ENCODE measurements at regions not wholly inside any gene's neighbourhood (a gene's known extent, or its start where the extent isn't known, plus 50 kb on each side); places are given as distances from the start of the nearest gene placed in this dataset.
"Not testable (repeated sequence)": the region's sequence is repeated elsewhere in the genome, so short reads cannot be mapped to it uniquely, and the experiment has no call there.

DNA sequence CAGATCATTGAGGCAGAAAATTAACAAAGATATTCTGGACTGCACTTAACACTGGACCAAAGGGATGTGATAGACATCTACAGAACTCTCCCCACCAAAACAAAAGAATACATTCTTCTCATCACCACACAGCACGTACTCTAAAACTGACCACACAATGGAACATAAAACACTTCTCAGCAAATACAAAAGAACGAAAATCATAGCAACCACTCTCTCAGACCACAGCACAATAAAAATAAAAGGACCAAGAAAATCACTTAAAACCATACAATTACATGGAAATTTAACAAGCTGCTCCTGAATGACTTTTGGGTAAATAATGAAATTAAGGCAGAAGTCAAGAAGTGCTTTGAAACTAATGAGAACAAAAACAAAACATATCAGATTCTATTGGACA, 254.0 kb upstream of the STXBP6 start:
- DNase-seq = no peak

DNA sequence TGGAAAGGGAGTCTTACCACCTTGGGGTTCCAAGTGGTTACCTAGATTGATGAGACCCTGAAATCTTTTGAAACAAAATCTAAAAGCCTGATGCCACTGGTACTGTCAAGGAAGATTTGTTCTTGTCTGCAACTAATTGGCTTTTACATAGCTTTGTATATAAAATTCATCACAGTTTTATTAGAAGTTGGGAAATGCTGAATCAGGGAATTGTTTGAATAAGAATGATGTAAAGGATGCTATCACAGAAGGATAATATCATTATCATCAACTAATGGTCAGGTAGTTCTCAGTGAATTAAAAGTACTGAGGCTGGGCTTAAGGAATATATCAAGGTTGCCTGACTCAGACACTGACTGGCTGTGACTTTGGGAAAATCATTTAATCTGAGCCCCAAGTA, 248.3 kb upstream of the STXBP6 start:
- no peak for DNase-seq

DNA sequence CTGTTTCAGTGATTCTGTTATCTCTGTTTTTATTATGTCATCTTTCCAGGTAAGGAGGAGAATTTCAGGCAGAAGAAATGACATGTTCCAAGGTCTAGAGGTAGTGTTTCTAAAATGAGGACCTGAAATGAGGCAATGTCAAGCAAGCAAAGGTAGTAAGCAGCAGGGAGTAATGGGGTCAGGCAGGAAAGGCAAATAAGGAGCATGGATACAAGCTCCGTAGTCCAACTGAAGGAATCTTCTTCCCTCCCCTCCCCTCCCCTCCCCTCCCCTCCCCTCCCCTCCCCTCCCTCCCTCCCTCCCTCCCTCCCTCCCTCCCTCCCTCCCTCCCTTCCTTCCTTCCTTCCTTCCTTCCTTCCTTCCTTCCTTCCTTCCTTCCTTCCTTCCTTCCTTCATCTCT, 240.2 kb upstream of the STXBP6 start:
- DNase-seq = not testable (repeated sequence)

DNA sequence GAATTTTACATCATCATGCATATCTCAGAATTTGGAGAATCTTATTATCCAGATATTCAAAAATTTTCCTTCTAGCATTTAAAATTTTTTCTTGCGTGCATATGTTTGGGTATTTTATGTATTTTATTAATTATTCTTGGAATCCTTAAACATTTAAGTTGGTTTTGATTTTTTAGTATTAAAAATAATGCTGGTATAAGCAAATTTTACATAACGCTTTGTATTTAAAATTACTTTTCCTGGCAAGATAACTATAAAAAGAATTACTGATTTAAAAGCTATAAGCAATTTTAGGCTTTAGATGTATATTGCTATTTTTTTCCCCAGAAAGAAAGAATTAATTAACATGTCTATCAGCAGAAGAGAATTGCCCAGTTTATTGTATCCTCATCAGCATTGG, 224.6 kb upstream of the STXBP6 start:
- no peak for DNase-seq

DNA sequence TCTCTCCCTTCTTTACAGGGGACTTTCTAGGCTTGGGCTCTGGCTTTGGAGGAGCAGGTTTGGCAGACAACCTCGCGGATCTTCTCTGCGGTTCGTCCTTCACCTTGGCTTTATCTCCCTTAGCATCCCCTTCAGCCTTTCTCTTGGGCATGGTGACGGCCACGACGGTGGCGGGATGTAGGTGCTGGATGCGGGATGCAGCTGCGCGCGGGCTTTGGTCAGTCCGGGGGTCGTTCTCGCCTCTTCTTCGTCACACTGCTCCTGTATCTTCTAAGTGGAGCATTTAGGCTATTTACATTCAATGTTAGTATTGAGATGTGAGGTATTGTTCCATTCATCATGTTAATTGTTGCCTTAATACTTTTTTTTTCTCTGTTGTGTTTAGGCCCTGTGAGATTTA, 217.2 kb upstream of the STXBP6 start:
- DNase-seq = no peak

DNA sequence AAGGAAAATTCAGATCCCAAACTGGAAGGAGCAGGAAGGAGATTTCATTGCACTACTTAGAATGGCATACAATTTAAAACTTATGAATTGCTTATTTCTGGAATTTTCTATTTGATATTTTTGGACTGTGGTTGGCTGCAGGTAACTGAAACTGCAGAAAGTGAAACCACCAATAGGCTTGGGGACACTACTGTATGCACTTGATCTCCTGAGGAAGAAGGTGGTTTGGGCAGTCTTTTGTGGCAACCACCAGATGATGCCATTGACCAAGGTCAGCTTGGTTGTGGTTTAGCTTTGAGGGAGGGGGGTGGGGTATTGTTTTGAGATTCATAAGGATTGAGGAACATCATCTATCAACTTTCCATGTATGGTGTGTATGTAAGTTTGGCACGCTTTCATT, 209.5 kb upstream of the STXBP6 start:
- DNase-seq = no peak

DNA sequence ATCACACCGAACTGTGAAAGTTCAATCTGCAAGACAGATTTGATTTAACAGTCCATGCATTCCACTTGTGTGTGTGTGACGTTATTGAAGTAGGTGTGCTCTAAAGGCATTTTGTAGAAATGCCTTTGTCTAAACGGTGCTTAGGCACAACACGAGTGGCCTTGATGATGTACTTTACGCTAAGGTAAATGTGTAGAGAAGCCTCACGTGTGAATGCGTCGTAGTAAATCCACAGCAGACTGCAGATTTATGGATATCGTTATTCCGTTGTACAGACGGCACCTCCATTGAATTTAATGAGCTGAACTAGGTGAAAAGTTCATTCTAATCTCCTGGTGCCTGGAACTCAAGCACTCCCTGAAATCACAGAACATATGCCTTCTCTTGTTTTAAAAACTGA, 202.8 kb upstream of the STXBP6 start:
- no peak for DNase-seq

DNA sequence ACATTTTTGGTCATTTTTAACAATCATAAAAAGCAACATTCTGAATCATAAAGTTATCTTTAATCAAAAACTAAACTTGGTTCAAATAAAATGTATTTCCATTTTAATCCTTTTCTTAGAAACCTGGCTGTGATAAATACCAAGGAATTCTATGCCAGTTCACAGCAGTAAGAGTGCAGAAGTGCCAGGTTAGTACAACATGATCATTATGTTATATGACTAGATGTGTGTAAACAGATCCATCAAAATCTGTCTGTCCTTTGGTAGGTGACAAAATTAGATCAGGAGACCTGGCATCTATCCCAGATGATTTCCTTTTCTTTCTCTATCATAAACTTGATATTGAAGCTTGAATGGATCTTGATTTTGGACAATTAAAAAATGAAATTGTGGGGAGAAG, 200.6 kb upstream of the STXBP6 start:
- no peak for DNase-seq

DNA sequence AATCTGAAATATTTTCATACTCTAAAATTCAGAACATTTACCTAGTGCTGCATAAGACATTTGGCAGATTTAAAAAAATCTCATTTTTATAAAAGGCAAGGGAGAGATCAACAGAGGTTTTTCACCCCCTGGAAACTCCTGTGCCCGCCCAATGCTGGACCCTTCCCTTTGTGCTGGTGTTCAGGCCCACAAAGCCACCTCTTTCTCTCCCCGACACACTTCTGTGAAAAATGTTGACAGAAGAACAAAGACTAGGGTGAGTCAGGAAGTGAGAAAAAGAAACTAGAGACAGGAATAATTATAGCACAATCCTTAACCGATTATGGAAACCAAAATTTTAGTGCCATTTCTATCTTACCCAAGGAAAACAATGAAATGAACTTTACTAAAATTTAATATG, 197.7 kb upstream of the STXBP6 start:
- no peak for DNase-seq

DNA sequence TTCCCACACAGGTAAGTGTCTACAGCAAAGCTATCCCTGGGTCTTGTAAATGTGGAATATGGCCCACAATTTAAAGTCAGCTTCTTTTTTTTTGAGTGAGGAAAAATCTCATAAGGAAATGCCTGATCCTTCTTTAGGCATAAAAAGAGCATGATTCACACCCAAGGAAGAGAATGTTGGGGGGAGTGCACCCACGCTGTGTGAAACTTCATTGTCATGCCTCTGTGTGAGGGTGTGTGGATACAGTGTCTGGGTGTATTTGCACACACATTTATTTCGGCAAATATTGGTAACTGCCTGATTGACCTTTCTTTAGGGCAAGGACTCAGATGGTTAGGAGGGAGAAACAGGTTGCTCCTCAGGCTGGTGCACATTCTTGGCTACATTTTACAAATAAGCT, 196.8 kb upstream of the STXBP6 start:
- DNase-seq = no peak

DNA sequence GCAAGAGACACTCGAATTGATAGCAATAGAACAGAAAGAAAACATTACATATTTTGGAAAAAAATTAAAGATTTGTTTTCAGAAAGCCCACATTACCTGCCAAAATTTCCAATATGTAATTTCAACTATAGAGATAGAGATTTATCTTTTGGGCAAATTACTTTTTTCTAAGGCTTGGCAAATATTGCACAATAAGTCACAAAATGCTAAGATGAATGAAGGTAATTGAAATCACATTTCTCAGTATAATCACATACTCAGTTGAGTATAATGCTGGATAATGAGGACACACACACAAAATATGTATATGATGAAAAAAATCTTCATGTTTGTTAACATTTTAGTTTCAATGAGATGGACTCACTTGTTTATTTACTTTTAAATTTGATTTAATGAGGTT, 189.2 kb upstream of the STXBP6 start:
- no peak for DNase-seq

DNA sequence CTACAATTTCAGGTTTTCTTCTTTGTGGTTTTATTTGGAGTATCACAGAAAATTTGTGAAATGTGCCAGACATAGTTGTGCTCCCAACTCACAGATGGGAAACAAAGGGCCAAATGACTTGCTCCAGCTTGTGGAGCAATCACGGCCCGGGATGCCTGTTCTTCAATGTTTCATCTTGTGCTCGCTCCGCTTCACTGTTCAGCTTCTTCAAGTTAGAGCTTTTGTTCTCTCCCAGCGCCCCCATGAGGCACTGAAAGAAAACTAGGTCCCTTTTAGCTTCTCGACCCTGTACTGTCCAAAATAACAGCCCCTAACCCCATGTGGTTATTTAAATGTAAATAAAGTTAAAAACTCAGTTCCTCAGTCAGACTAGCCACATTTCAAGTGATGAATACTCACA, 187.9 kb upstream of the STXBP6 start:
- DNase-seq = no peak

DNA sequence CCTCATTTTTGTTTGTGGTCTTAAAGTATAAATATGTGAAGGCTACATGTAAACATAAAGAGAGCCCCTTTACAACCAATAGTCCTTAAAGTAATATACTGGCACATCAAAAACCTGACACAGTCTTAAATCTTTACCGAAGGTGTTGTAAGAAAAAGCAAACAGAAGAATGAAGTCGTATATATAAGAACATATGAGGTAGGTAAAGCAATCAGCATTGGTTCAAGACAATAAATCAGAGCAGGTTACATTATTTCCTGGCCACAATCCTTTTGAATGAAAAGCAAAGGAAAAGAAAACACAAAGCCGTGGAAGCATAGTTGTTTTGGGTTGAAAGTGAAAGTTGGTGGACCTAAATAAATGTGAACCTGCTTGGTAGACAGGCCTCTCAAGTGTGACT, 183.7 kb upstream of the STXBP6 start:
- DNase-seq = no peak

DNA sequence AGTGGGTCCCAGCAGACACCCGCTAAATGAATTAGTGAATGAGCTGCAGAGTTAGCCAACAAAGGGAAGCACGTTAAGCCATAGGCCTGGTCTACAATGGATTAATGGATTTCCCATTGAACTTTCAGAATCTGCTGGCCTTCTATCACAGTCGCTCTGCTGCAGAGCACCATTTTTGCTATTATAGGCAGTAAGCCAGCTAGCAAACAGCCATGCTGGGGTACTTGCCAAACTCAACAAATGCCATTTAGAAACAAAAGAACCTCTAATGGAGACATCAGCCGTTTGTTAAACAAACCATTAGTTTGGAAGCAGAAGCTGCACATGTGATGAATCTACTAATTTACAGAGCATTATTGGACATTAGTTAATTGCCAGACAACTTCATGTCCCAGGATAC, 181.1 kb upstream of the STXBP6 start:
- peak; percentile 59 to 61 for DNase-seq

DNA sequence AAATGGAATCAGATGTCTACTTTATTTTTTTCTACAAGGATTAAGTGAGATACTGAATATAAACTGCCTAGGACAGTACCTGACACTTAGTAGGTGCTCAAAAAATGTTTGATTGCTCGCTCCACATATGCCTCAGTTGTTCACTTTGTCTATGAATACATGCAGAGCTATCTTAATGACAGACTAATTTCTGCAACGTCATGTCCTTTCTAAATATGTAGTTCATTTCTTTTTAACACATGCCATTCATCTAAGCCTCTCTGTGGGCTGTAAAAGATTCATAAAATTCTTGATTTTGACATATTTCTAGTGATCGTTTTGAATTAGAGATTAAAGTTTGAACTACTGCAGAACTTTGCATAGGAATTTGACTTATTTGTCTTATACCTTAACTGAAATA, 176.3 kb upstream of the STXBP6 start:
- no peak for DNase-seq

DNA sequence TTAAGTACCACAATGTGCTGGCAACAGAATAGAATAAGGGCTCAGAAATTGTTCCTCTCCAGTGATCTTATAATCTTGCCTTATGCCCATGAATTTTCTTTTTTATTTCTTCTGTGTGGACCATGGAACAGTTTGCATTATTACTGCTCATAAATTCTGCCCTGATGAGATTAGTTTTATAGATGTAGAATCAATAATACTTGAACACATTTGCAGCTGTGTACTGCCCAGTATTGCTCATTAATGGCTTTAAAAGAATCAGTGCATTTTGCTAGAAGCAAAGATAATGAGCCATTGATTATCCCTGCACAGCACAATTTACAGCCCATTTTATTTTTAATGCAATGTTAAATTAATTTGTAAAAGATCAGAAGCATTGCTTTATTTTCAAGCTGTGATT, 172.3 kb upstream of the STXBP6 start:
- DNase-seq = no peak

DNA sequence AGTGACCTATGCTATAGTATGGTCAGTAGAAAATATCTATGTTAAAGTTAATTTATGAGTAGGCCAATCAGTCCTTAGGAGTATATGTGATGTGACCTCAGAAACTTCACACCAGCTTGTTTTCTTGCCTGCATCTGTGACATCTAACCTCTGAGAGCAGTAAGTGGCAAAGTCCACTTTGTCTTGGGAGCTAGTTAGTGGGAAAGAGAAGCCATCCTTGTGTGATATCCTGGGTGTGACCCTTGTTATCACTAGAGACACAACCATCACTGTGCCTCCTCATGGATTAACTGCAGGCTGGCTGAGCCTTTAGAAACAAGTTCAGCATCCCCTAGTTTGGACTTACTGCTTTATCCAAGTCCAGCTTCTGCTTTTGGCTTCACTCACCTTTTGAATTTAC, 170.6 kb upstream of the STXBP6 start:
- no peak for DNase-seq

DNA sequence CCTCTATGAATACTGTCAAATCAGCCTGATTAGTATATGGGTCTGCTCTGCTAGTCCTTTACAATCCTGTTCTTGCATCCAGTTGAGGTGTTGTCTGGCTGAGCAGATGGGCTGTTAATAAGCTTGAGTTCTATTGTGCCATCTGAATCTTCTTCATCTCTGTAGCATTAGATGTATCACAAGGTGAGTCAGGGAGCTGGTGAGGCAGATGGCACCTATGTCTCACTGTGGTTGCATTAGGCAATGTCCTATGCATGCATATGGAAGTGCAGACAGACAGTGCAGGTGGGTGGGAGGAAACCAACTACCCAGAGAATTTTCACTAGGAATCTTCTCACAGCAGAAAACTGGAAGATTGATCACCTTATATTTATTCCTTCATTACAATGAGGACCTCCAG, 165.7 kb upstream of the STXBP6 start:
- DNase-seq = no peak

DNA sequence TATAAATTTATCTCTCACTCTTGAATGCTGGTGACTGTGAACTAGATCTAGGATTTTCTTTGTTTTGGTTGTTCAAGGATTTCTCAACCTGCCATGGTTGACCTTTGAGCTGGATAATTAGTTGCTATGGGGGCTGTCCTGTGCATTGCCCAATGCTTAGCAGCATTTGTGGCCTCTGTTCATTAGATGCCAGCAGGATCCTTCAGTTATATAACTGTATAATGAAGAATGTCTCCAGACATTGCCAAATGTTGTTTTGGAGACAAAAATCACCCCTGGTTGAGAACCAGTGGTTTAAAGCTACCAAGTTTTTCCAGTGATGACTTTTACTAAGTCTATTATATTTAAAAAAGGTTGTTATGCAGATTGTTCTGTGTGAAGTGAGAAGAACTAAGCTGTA, 147.9 kb upstream of the STXBP6 start:
- DNase-seq = no peak

DNA sequence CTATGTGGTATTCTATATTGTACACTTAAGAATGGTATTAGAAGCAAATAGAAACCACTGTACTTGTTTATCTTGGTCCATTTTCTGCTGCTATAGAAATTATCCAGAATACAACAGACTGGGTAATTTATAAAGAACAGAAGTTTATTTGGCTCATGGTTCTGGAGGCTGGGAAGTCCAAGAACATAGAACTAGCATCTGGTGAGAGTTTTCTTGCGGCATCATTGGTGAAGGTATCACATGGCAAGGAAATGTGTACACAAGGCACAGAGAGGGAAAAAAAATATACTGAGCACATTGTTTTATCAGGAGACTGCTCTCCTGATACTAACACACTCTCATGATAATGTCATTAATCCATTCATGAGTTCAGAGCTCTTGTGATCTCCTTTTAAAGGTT, 130.3 kb upstream of the STXBP6 start:
- no peak for DNase-seq

DNA sequence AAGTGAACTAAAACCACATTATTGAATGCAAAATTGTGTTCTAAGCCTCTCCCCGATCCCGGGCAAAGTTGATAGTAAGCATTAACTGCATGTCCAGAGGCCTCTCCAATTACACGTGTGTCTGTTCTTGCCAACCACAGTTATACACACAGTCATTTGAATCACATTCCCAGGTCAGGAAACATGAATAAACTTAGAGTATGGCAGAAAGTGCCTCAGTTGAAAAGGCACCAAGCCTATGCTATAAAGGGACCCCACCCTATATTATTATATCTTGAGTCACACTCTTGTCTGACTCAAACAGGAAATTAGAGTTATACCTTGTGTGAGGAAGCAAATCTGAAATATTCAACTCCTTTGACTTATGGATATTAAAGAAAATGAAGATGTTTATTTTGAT, 128.3 kb upstream of the STXBP6 start:
- no peak for DNase-seq

DNA sequence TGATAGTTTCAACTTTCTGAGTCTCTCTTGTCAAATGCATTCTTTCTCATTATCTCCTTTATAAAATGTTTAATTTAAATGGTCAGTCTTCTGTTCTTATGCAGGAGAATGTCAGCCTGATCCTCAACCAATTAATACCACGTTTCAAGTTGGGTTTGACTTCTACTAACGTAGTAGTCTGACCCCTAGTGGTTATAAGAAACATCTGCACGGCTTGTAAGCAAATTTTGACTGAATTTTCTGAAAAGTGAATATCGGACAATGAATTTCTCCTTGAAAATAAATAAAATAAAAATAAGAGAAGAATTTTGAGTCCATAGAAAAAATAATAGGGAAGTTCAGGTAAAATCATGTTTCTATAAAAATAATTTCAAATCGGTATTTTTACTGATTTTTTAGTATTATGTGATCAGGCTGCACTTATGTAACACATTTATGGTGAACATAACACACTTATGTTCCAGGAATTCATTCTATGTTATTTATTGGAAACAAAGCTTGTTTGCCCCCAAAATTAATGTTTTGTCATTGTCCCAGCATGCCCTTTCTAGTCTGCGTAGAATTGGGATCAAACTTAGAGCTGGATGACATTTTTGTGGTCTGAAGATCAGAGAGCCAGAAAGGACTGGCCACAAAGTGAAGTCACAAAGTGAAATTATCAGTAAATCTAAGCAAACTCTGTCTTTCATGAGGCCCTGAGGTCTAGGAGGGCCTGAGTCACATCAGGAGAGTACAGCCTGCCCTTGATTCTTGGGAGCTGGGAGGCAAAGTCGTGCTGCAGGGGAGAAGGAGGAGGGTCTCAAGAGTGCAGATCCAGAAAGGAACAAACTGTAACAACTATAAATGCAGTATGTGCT, 101.2 kb upstream of the STXBP6 start:
- peak; percentile 20 to 48 for DNase-seq

DNA sequence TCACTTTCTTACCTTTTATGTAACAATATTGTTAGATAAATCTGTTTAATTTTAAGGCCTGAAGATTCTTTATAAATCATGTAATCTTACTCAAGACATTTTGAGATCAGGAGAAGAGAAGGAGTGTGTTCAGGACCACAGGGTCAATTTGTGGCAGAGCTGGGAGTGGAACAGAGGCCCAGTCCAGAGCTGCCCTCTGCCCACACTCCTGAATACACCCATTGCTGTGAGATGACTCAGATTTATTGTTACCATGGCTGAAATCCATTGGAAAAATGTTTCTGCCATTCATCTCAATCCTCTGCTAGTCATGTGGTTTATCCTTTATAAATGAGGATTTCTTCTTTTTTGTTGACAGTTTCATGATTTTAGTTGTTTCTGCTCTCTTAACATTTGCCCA, 100.5 kb upstream of the STXBP6 start:
- DNase-seq = no peak

DNA sequence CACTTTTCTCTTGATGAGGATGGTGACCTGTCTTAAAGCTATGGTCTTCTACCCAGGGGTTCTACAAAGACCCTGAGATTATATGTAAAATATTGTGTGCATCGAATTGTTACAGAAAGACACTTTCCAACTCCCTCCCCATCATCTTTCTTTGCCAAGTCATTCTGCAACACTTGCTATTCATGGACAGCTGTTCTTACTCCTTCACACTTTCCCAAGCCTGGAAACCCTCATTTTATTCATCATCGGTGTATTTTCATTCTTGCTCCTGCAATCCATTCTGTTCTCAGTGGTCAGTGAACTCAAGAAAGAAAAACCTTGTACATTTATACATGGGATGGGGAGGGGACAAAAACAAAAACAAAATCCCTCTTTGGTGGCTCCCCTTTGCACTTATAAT, 90.5 kb upstream of the STXBP6 start:
- DNase-seq = no peak

DNA sequence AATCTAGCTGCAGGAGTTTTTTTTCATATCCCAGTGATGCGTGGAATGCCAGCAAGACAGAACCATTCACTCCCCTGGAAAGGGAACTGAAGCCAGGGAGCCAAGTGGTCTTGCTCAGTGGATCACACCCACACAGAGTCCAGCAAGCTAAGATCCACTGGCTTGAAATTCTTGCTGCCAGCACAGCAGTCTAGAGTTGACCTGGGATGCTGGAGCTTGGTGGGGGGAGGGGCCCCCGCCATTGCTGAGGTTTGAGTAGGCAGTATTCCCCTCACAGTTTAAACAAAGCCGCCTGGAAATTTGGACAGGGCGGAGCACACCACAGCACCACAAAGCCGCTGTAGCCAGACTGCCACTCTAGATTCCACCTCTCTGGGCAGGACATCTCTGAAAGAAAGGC, 86.9 kb upstream of the STXBP6 start:
- DNase-seq = no peak

DNA sequence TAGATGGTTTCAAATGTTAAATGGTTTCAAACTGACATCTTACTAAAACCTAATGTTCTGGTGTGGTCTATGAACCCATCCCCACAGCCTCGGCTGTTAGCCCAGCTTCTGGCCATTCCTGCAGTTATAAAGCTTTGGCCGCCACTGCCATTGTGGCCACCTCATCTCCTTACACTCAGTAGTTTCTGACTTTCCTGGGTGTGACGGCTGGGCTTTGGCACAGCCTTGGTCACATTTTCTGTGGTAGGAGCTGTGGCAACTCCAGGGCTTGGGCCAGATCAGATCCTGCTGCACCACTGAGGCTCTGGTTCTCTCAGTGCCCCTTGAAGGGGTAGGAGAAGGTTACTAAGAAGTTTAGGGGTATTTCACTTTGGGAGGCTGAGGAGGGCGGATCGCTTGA, 84.2 kb upstream of the STXBP6 start:
- no peak for DNase-seq
